GM12878 (cell line): ENCODE measurements at regions not wholly inside any gene's neighbourhood (a gene's known extent, or its start where the extent isn't known, plus 50 kb on each side); places are given as distances from the start of the nearest gene placed in this dataset.

Experiments used
- ATAC-seq: fragments of 200-7000 bp; cut with Tn5 transposase; 3 replicates; pipeline ENCODE4 v1.9.1; 2020; ENCODE audit warnings: mild to moderate bottlenecking, moderate library complexity
- BruUV-seq: library from RNA; stranded (reverse); fragments of 400-500 nt; replicated peaks from 2 replicates; lab custom pipeline; 2021; lab: Mats Ljungman, UMichigan
- CTCF ChIA-PET: fragments of 300-600 bp; sonication (Branson Sonifier 250); formaldehyde crosslinking; extraction: SDS; loops from one replicate; lab custom pipeline; 2021; ENCODE audit warnings: inconsistent platforms; lab: Yijun Ruan, JAX
- POLR2A ChIA-PET: fragments of 350-600 bp; formaldehyde crosslinking; extraction: SDS; loops from one replicate; lab custom pipeline; 2021; ENCODE audit warnings: inconsistent platforms; lab: Charles Lee
- RAD21 ChIA-PET: fragments of 300-600 bp; sonication (Branson Sonifier 250); formaldehyde crosslinking; loops from one replicate; lab custom pipeline; 2023; ENCODE audit warnings: antibody characterized with exemption; ENCODE audit not compliant: unreplicated experiment; lab: Charles Lee
- SMC1A ChIA-PET: fragments of 300-600 bp; sonication (Branson Sonifier 250); formaldehyde crosslinking; loops from one replicate; lab custom pipeline; 2023; ENCODE audit not compliant: unreplicated experiment, uncharacterized antibody; lab: Charles Lee
- DNase-seq: peaks from one replicate; pipeline ENCODE4 v3.0.0-alpha.2; 2011; ENCODE audit warnings: low read depth, low spot score
- FAIRE-seq: peaks from 3 replicates; lab custom pipeline; 2011; peaks lifted over from hg19 to GRCh38; lab: Jason Lieb, UNC
- H2AFZ ChIP-seq: 2 replicates; pipeline ENCODE4 v1.6.0; 2011; ENCODE audit warnings: low read depth, low read length, control low read depth; ENCODE audit not compliant: control insufficient read depth
- H3K27ac ChIP-seq: 2 replicates; pipeline ENCODE4 v1.5.1; 2011; ENCODE audit warnings: control low read depth; ENCODE audit not compliant: control insufficient read depth, insufficient read depth
- H3K27me3 ChIP-seq, 2 experiments: replicated peaks in 1 of 2; 2 replicates each; pipeline versions ENCODE4 v1.6.0 to v1.6.1; 2011; ENCODE audit warnings: low read length in 1 of 2; ENCODE audit not compliant: control insufficient read depth in 2 of 2, insufficient read depth in 2 of 2
- H3K36me3 ChIP-seq, 2 experiments: 2 replicates each; pipeline ENCODE4 v1.5.1; 2011; ENCODE audit warnings: low read length in 1 of 2; ENCODE audit not compliant: control insufficient read depth in 2 of 2, insufficient read depth in 2 of 2
- H3K4me1 ChIP-seq: 2 replicates; pipeline ENCODE4 v1.6.1; 2011; ENCODE audit warnings: mild to moderate bottlenecking, low read length, moderate library complexity, mixed read lengths; ENCODE audit not compliant: control insufficient read depth, insufficient read depth
- H3K4me2 ChIP-seq: 2 replicates; pipeline ENCODE4 v1.6.0; 2011; ENCODE audit warnings: control low read depth; ENCODE audit not compliant: control insufficient read depth, insufficient read depth
- H3K4me3 ChIP-seq: fragments of 200-600 bp; sonication (generic); 2 replicates; pipeline ENCODE4 v1.5.1; 2016
- H3K79me2 ChIP-seq: 2 replicates; pipeline ENCODE4 v1.6.0; 2011; ENCODE audit warnings: low read length; ENCODE audit not compliant: control insufficient read depth, insufficient read depth
- H3K9ac ChIP-seq: 2 replicates; pipeline ENCODE4 v1.8.0; 2011; ENCODE audit warnings: low read length, control low read depth, mixed read lengths; ENCODE audit not compliant: control insufficient read depth, insufficient read depth
- H3K9me3 ChIP-seq: replicated peaks from 3 replicates; pipeline ENCODE4 v1.5.1; 2011; ENCODE audit warnings: mild to moderate bottlenecking, low read length; ENCODE audit not compliant: control insufficient read depth, insufficient read depth
- H4K20me1 ChIP-seq: 2 replicates; pipeline ENCODE4 v1.6.0; 2011; ENCODE audit not compliant: control insufficient read depth, insufficient read depth
- BHLHE40 ChIP-seq, 2 experiments: fragments of 450-650 bp in 1 of 2; IDR thresholded peaks; 2 replicates each; pipeline ENCODE4 v1.6.1; 2011 to 2017; ENCODE audit warnings: low read depth in 2 of 2, borderline replicate concordance in 1 of 2, improper control_type of control experiment in 1 of 2, low read length in 1 of 2, mild to moderate bottlenecking in 1 of 2
- DPF2 ChIP-seq: fragments of 450-650 bp; IDR thresholded peaks from 2 replicates; pipeline ENCODE4 v1.6.1; 2017; ENCODE audit warnings: mild to moderate bottlenecking
- FOXM1 ChIP-seq: IDR thresholded peaks from 2 replicates; pipeline ENCODE4 v1.6.1; 2012; ENCODE audit warnings: low read depth, mild to moderate bottlenecking, inconsistent platforms, low read length, moderate library complexity
- GABPA ChIP-seq: IDR thresholded peaks from 2 replicates; pipeline ENCODE4 v1.6.1; 2014; ENCODE audit warnings: antibody characterized with exemption, low read depth, mild to moderate bottlenecking, inconsistent platforms
- MYB ChIP-seq: fragments of 150-350 bp; IDR thresholded peaks from 2 replicates; pipeline ENCODE4 v1.6.1; 2014; ENCODE audit warnings: mild to moderate bottlenecking, low read depth, low read length, borderline replicate concordance
- MYC ChIP-seq: IDR thresholded peaks from 2 replicates; pipeline ENCODE4 v1.6.1; 2011; ENCODE audit warnings: mild to moderate bottlenecking, low read length, moderate library complexity, inconsistent platforms; ENCODE audit not compliant: insufficient read depth, insufficient replicate concordance, insufficient read length, severe bottlenecking
- WGBS: methylation state at CpG from one replicate; pipeline ENCODE4 v1.1.6; 2016; ENCODE audit warnings: low lambda C conversion rate; ENCODE audit not compliant: insufficient replicate concordance, insufficient coverage; ENCODE audit errors: missing lambda C conversion rate; 5-methylcytosine and 5-hydroxymethylcytosine counted together
- in situ Hi-C: fragments of 300-500 bp; cut with MboI; formaldehyde crosslinking; loops from 9 replicates; pipeline ENCODE4 v1.14.3; 2018; ENCODE audit warnings: mixed read lengths
- intact Hi-C: fragments of 100-400 bp; cut with micrococcal nuclease; formaldehyde crosslinking; loops from one replicate; pipeline ENCODE4 v1.14.2; 2022; ENCODE audit not compliant: unreplicated experiment
- TF ChIP-seq, protein P1 (sequence below): fragments of 450-650 bp; IDR thresholded peaks from 2 replicates; pipeline ENCODE4 v1.6.1; 2018; ENCODE audit warnings: borderline replicate concordance, mild to moderate bottlenecking; ENCODE audit not compliant: partially characterized antibody
- TF ChIP-seq, protein P2 (sequence below): fragments of 450-650 bp; IDR thresholded peaks from 2 replicates; pipeline ENCODE4 v1.6.1; 2017; ENCODE audit warnings: borderline replicate concordance
- TF ChIP-seq, protein P3 (sequence below): fragments of 450-650 bp; IDR thresholded peaks from 2 replicates; pipeline ENCODE4 v1.6.1; 2017; ENCODE audit warnings: mild to moderate bottlenecking, moderate library complexity
- TF ChIP-seq, protein P4 (sequence below): IDR thresholded peaks from 2 replicates; pipeline ENCODE4 v1.6.1; 2012; ENCODE audit warnings: low read depth, low read length, improper control_type of control experiment
- TF ChIP-seq, protein P5 (sequence below): fragments of 450-650 bp; IDR thresholded peaks from 2 replicates; pipeline ENCODE4 v1.6.1; 2016; ENCODE audit warnings: mild to moderate bottlenecking

DNA sequence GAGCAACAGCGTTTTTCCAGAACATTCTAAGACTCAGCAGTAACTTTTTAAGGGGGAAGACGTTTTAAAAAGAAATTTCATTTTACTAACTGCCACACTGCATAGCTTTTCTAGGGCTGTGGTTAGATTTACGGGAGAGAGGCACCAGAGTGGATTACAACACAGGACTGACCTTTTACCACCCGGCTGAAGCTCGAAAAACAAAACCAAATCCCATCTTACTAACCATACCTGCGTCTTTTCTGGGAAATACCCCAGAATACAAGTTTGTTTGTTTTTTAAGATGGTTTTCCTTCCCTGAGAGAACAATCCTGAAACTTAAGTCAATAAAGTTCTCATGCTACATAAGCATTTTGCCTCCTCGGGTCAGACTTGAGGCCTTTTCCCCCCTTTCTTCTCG, 209.3 kb upstream of the SOX4 start (continued):
- TF ChIP-seq, protein P1, sequence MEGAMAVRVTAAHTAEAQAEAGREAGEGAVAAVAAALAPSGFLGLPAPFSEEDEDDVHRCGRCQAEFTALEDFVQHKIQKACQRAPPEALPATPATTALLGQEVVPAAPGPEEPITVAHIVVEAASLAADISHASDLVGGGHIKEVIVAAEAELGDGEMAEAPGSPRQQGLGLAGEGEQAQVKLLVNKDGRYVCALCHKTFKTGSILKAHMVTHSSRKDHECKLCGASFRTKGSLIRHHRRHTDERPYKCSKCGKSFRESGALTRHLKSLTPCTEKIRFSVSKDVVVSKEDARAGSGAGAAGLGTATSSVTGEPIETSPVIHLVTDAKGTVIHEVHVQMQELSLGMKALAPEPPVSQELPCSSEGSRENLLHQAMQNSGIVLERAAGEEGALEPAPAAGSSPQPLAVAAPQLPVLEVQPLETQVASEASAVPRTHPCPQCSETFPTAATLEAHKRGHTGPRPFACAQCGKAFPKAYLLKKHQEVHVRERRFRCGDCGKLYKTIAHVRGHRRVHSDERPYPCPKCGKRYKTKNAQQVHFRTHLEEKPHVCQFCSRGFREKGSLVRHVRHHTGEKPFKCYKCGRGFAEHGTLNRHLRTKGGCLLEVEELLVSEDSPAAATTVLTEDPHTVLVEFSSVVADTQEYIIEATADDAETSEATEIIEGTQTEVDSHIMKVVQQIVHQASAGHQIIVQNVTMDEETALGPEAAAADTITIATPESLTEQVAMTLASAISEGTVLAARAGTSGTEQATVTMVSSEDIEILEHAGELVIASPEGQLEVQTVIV, result no peak
- TF ChIP-seq GABPA (no peak), BHLHE40 (IDR thresholded peaks at IDR 0.05; ENCODE audit: borderline replicate concordance in 1 of 2, low read depth in 2 of 2, low read length in 1 of 2) (no peak), DPF2 (no peak)

DNA sequence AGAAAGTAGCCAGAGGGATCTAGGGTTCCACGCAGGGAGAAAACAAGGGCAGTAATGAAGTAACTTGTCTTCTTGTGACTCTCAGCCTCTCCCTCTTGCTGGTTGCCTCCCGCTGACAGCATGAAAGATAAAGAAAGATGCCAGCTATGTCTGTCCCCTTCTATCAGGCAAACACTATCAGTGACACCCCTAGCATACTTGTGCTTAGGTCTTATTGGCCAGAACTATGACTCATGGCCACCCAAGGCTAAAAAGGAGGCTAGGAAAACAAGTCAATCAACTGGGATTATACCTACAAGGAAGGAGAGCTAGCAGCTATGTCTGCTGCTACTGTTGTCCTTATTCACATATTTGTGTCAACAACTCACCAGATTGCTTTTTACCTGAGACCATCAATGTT, 206.8 kb upstream of the SOX4 start:
- H3K27me3 ChIP-seq, result no peaks in the 10 kb centered on the region
- no peak overlapping the region for H3K9ac ChIP-seq
- SMC1A ChIA-PET, result no interaction called here
- DNase-seq, result no peak
- in situ Hi-C loops (no loop called here), intact Hi-C loops (no loop called here)
- no peak overlapping the region for H3K4me3 ChIP-seq
- no peak overlapping the region for H2AFZ ChIP-seq
- 90% methylated on average over 2 of the region's 2 CpGs for WGBS
- no TSS peak for BruUV-seq
- CTCF ChIA-PET, result no interaction called here
- no peaks in the 10 kb centered on the region for H3K4me1 ChIP-seq
- no peak for ATAC-seq
- POLR2A ChIA-PET, result interaction anchor here (0.7 kb wide), 1 partner anchor 1588 kb away, joined by 7 read pairs; no protein-coding TSS in a partner anchor
- H4K20me1 ChIP-seq, result no peaks in the 10 kb centered on the region
- no peak overlapping the region for H3K27ac ChIP-seq
- no peak for FAIRE-seq
- H3K4me2 ChIP-seq, result no peak overlapping the region
- H3K9me3 ChIP-seq, result no peaks in the 10 kb centered on the region; the same call in 2 of the 3 replicates
- no peaks in the 10 kb centered on the region for H3K79me2 ChIP-seq
- RAD21 ChIA-PET, result no interaction called here
- H3K36me3 ChIP-seq, result no peaks in the 10 kb centered on the region
- TF ChIP-seq, protein P2, sequence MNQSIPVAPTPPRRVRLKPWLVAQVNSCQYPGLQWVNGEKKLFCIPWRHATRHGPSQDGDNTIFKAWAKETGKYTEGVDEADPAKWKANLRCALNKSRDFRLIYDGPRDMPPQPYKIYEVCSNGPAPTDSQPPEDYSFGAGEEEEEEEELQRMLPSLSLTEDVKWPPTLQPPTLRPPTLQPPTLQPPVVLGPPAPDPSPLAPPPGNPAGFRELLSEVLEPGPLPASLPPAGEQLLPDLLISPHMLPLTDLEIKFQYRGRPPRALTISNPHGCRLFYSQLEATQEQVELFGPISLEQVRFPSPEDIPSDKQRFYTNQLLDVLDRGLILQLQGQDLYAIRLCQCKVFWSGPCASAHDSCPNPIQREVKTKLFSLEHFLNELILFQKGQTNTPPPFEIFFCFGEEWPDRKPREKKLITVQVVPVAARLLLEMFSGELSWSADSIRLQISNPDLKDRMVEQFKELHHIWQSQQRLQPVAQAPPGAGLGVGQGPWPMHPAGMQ, result no peak
- TF ChIP-seq, protein P3, sequence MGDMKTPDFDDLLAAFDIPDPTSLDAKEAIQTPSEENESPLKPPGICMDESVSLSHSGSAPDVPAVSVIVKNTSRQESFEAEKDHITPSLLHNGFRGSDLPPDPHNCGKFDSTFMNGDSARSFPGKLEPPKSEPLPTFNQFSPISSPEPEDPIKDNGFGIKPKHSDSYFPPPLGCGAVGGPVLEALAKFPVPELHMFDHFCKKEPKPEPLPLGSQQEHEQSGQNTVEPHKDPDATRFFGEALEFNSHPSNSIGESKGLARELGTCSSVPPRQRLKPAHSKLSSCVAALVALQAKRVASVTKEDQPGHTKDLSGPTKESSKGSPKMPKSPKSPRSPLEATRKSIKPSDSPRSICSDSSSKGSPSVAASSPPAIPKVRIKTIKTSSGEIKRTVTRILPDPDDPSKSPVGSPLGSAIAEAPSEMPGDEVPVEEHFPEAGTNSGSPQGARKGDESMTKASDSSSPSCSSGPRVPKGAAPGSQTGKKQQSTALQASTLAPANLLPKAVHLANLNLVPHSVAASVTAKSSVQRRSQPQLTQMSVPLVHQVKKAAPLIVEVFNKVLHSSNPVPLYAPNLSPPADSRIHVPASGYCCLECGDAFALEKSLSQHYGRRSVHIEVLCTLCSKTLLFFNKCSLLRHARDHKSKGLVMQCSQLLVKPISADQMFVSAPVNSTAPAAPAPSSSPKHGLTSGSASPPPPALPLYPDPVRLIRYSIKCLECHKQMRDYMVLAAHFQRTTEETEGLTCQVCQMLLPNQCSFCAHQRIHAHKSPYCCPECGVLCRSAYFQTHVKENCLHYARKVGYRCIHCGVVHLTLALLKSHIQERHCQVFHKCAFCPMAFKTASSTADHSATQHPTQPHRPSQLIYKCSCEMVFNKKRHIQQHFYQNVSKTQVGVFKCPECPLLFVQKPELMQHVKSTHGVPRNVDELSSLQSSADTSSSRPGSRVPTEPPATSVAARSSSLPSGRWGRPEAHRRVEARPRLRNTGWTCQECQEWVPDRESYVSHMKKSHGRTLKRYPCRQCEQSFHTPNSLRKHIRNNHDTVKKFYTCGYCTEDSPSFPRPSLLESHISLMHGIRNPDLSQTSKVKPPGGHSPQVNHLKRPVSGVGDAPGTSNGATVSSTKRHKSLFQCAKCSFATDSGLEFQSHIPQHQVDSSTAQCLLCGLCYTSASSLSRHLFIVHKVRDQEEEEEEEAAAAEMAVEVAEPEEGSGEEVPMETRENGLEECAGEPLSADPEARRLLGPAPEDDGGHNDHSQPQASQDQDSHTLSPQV, result no peak
- TF ChIP-seq MYC, result no peak
- TF ChIP-seq, protein P4, sequence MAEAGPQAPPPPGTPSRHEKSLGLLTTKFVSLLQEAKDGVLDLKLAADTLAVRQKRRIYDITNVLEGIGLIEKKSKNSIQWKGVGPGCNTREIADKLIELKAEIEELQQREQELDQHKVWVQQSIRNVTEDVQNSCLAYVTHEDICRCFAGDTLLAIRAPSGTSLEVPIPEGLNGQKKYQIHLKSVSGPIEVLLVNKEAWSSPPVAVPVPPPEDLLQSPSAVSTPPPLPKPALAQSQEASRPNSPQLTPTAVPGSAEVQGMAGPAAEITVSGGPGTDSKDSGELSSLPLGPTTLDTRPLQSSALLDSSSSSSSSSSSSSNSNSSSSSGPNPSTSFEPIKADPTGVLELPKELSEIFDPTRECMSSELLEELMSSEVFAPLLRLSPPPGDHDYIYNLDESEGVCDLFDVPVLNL, result no peak
- TF ChIP-seq, protein P5, sequence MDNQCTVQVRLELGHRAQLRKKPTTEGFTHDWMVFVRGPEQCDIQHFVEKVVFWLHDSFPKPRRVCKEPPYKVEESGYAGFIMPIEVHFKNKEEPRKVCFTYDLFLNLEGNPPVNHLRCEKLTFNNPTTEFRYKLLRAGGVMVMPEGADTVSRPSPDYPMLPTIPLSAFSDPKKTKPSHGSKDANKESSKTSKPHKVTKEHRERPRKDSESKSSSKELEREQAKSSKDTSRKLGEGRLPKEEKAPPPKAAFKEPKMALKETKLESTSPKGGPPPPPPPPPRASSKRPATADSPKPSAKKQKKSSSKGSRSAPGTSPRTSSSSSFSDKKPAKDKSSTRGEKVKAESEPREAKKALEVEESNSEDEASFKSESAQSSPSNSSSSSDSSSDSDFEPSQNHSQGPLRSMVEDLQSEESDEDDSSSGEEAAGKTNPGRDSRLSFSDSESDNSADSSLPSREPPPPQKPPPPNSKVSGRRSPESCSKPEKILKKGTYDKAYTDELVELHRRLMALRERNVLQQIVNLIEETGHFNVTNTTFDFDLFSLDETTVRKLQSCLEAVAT, result no peak
- TF ChIP-seq MYB, result no peak
- no peak for TF ChIP-seq FOXM1
